T-helper 1 cell (primary cell): ENCODE measurements at regions not wholly inside any gene's neighbourhood (a gene's known extent, or its start where the extent isn't known, plus 50 kb on each side); places are given as distances from the start of the nearest gene placed in this dataset.

Source experiments
- DNase-seq, 5 donors: peaks; one replicate each; pipeline ENCODE4 v3.0.0-alpha.2; 2012 to 2020

DNA sequence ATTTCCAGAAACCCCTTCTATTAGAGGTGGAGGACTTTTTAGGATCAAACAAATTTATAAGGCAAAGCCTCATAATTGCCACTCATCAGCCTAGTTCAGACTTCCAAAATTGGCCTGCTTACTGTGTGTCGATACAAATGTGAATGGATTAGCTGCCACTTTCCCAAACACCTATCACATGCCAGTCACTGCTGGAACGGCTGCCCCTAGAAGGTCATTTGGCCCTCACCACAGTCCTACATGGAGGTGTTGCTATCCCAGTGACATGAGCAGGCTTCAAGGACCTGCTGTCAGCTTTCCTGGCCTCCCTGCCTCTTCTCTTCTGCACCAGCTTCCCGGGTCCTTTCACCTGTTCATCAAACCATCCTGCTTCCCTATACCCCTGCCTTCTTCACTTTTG, 279.2 kb upstream of the SKOR2 start:
- no peak for DNase-seq

DNA sequence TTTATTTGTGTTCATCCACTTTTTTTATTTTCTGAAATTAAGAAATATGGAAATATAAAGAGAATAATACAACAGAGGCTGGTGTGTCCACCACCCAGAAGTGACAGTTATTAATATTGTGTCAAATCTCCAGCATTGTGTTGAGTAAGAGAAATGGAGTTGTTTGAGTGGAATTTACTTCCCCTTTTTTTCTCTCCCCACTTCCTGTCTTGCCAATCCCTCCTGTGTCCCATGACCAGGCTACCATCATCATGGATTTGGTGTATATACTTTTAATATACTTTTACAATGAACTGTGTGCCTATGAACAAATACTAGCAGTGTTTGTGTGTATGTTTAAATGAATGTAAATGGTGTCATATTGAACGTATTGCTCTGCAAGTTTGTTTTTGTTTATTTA, 276.9 kb upstream of the SKOR2 start:
- DNase-seq, result no peak

DNA sequence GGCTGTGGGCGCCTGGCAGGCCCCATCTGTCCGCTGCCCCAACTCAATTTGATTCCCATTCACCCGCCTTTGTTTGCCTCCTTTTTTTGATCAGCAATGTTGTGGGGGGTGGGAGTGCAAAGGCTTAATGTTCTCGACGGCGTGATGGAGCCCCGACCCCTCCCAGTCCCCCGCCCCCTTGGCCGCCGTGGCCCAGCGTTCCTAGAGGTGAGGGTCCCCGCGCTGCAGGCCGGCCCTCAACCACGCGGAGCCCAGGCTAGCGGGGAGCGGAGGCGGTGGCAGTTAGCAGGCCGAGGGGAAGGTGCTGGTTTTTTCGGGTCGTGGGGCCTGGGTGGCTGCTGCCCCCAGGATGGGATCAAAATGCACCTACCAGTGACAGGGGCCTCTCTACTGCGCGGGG, 274.7 kb upstream of the SKOR2 start:
- no peak for DNase-seq

DNA sequence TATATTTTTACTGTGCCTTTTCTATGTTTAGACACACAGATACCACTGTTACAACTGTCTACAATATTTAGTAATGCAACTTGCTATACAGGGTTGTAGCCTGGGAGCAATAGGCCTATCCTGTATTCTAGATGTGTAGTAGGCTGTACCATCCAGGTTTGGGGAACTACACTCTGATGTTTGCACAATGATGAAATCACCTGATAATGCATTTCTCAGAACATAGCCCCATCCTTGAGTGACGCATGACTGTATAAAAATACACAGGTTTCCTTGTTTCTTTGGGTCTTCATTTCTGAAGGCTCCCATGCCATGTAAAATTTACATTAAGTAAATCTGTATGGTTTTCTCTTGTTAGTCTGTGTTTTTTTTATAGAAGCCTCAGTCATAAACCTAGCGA, 270.9 kb upstream of the SKOR2 start:
- no peak for DNase-seq

DNA sequence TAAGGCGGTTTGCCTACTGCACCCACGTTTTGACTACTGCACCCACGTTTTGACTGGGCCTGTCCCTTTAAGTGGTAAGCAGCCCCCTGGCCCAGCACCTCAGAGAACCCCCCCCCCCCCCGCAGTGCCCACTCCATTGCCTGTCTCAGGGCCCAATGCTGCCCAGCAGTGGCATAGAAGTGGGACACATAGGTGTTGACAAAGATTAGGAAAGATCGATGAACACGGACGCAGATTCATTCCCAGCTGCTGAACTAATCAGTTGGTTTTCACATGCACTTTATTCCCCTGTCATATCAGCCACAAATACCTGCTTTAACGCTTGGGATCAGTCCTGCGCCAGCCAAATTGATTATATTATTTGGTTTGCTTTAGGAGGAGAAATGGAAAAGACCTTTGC, 268.8 kb upstream of the SKOR2 start:
- DNase-seq, result no peak

DNA sequence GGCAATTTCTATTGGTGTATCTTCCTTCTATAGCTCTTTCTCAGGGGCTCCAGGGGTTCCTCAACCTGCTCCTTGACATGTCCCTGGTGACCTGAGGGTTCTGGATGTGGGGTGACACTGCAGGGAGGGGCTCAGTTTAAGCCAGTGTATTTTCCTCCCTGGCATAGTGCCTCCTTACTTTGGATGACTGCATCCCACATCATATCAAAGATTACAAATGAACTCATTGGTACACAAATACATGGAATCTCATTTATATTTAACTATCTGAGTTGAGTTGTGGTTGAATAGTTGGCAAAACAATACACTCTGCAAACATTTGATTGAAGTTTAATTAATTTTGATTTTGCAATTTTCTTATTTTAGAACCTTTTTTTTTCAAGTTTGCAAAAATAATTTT, 268.2 kb upstream of the SKOR2 start:
- DNase-seq, result no peak

DNA sequence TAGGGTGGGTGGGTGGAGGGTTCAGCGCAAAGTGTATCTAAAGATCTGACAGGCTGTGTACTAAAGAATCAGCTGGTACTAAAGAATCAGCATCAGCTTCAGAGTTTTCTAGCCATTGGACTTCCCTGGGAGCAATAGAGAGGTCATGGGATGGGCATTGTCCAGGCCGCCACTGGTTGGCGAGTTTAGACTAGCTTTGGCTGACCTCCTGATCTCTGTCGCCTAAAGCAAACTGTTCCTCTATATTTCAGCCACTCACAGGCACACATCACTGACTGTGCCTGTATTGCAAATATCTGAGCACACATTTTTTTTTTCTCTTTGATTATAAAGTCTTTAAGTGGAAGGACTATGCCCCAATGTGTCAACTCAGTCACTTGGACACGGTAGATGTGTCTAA, 267.8 kb upstream of the SKOR2 start:
- no peak for DNase-seq

DNA sequence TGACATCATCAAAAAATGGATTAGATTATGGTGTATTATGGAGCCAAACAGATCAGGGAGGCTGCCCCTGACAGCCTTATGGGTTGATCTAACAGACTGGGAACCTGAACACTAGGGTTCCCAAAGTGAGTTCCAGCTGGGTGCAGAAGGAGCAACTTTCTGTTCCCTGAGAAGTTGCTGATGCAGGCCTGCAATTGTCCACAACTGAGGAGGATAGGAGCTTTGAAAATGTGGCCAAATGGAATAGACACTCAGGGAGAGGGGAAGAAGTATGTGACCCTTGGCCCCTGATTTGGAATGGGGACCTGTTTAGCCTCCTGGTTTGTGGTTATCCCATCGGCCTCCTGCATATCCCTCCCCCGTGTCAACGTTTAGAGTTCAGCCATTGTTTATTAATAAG, 262.2 kb upstream of the SKOR2 start:
- DNase-seq, result no peak

DNA sequence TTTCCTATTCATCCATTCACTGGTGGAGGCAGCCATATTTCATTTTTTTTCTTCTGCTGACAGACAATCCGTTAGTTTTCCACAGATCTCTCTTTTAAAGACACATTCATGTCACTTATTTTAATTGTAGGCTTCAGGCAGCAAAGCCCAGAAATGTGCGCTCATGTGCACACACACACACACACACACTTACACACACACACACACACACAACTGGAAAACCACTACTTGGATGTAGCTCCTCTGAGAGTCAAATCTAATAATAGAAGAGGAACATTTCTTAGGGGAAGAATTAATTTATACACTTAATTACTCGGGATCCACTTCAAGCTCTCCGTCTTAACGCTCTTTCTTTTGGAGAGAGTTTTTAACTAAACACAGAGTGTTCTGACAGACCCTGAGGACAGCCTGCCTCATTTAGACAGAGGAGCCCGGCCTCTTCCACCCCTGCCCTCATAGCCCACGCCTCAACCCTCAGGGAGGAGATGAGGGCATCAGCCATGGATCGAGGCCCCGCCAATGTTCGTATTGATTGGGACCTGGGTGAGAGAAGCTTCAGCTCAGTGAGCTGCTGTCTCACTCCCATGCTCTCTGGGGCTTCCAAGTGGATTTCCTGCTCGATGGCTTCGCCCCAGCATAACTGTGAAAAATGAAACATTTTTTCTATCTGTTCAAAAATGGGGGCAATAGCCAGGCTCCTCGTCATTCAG, 261.4 kb upstream of the SKOR2 start:
- no peak for DNase-seq

DNA sequence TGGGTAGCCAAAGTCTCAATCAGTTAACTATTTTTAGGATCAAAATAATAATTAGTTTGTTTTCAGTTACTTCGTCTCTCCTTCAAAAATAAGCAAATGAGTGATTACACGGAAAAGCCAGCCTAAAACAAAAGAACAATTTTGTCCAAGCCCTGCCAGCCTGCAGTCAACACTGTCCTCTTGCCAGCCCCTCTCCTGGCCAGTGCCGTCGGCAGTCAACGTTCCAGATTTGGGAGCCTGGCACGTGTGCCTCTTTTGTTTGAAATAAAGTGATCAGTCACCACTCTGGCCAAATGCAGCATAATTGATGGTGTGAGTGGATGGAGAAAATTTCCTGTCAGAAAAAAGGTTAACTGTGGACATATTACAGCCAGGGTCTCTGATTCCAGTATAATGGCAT, 260.6 kb upstream of the SKOR2 start:
- no peak for DNase-seq

DNA sequence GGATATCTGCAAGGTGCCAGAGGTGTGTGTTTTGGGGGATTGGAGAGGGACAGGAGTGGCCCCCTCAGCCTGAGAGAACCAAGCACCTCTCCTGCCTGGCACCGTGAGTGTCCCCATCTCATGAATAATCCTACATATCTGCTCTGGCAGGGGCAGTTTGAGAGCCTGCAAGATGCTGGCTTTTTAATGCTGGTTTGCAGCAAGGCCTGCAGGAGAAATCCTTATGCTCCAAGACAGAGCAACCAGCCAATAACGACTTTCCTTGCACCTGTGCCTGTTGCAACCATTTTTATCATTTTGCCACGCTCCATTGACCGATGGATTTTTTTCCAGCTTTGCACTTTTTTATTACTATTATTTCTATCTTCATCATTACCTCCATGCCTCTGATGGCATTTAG, 259.4 kb upstream of the SKOR2 start:
- no peak for DNase-seq

DNA sequence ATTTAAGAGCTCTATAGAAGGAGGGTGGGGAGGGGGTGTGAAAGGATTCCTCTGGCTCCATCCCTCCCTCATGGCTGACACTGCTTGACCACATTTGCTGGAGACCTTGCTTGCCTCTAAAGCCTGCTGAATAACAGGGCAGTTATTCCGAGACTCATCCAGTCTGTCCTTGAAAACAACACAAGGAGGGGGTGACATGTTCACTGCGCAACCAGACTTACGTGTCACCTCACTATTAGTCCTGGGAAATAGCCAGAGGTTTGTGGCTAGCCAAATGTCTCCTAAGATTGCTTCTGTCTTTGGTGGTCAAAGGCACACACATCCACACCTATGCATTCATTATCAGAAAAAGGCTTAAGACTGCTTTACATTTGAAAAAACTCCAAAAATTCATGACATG, 256.2 kb upstream of the SKOR2 start:
- no peak for DNase-seq

DNA sequence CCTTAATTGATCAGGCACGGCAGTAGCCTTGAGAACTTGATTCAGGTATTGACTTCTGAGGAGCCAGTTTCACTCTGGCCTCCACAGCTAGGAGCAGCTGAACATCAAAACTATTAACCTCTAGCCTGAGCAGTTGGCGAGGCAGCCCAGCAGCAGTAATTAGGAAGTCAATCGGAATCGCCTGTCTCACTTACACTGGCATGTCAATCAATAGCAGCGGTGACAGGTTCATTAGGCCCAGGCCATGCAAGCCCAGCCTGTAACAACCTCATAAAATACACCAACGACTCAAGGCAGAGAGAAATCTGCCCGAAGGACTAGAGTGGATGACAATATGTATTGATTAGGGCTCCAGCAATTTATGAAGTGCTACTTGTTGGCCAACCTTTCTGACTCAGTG, 255.4 kb upstream of the SKOR2 start:
- no peak for DNase-seq

DNA sequence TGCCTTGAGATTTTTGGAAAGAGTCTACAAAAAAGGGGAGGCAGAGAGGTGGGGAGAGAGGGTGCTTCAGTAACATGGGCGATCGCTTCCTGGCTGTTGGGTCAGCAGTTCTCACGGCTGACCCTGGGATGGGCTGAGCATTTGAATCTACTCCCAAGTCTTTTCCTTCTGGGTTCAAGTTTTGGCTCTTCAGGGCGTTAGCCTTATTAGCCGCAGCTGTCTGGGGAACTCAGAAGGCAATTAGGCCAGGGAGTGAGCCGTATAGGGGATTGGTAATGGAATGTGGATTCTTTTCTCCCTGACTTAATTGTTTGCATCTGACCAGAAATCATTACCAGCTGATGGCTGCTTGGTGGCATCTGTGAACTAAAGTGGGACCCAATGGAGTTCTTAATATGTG, 250.5 kb upstream of the SKOR2 start:
- DNase-seq, result no peak

DNA sequence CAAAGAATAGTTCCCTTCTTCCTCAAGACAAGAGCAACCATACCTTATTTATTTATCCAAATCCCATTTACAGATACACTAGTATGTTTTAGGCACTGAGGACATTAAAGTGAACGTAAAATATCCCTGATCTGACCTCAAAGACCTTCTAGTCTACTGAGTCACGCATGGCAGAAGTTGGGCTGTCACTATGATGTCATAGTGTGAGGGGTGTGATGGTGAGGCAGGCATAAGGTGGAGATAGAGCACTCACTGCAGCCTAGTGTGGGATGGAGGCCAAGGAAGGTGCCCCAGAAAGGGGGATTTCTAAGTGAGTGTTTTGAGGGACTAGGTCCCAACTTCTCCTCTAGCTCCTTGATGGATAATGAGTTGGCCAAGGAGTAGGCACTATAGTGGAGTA, 249.5 kb upstream of the SKOR2 start:
- no peak for DNase-seq

DNA sequence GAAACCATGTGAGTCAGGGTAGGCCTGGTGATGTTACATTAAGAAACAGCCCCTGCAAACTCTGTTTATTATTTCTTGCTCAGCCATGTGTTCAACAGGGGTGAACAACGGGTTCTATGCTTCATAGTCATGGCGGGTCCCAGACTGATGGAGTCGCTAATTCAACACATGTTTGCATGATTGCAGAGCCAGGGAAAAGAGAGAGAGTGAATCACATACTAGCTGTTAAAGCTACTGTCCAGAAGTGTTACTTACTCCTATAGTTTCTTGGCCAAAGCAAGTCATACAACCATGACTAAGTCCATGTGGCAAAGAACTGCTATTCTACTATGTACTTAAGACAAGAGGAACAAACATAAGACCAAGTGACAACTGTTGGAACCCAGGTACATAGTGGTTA, 241.2 kb upstream of the SKOR2 start:
- DNase-seq, result no peak

DNA sequence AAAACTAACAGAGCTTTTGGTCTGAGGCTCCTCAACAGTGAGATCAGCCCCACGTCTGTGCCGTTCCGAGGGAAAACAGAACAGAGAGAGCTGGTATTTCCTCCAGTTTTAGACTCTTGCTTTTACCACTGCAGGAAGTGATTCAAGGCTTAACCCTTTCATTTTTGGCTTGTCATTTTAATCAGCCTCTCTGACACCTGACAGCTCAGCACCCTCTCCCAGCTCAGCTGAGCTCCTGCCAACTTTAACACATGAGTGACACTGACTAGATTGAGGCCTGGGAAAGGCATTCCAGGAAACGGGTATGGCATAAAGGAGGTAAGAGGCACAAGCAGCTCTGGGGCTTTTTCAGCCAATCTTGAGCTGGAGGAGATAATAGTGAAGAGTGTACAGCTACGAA, 239.4 kb upstream of the SKOR2 start:
- peak in 1 of 5 donors; percentile 30 for DNase-seq

DNA sequence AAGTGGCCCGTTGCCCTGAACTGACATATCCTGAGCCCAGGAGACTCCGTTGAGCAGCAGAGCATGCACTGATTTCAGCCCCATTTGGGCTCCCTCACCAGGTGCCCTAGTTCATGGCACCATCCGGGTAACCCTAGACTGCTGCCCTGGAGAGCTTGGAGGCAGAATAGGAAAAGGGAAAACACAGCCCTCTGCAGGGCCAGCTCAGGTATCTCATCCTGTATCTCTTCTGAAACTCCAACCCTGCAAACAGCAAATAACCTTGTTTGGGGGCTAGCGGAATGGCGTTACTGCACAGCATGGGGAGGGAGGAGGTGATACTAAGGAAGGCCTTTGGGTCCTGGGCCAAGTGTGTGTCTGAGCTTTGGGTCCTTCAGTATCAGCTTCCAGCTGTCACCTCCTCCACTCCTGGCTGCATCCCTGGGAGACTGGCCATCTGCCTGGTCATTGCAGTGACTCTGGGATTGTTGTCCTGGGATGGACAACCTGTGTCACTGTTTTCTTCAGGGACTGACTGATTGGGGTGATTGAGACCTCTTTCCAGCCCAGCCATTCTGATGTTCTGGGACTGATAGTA, 233.8 kb upstream of the SKOR2 start:
- no peak for DNase-seq

DNA sequence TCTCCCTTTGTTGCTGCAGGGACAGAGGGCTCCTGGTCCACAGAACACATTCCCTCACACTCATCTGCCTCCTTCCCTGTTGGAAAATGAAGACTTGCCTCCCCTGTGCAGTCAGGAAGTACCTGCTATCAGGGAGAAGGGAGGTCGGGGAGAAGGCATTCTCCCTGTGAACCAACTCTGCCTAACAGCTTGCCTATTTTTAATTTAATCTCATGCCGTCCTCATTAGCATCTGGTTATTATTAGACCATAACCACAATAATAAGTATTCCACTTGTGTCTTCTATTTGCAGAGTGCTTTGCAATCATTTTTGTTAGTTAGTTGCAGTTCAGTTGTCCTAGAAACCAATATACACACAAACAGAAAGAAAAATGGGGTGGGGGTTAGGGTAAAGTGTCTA, 232.6 kb upstream of the SKOR2 start:
- DNase-seq, result no peak

DNA sequence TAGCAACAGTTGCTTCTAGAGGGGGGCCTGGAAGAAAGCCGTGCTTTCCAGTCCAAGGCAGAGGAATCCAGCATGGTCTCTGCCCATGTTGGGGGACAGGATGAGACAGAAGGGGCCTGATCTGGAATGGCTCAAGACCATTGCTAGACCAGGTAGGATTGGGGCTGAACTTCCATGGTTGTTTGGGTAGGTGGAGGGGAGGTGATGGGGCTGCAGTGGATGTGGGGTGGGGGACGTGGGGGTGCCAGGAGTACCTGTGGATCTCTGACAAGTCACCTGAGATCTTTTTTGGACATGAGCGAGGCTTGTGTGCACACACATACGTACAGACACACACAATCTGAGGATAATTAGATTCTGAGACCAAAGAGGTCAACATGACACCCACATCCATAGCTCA, 228.7 kb upstream of the SKOR2 start:
- no peak for DNase-seq

DNA sequence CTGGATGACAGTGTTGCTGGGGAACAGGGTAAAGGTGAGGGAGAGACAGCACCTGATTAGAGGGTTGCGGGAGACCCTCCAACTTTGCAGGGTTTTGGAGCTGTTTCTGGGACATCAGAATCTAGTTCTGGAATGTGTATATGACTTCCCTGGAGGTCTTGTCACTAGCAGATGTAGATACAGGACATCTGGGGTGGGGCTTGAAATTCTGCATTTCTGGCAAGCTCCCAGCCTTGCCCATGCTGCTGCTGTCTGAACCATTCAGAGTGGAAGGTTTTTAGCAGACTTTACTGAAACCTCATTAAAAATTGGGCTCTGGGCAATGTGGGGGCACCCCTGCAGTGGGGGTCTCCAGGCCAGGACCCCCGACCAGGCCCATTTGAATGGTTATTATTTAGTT, 220.3 kb upstream of the SKOR2 start:
- no peak for DNase-seq

DNA sequence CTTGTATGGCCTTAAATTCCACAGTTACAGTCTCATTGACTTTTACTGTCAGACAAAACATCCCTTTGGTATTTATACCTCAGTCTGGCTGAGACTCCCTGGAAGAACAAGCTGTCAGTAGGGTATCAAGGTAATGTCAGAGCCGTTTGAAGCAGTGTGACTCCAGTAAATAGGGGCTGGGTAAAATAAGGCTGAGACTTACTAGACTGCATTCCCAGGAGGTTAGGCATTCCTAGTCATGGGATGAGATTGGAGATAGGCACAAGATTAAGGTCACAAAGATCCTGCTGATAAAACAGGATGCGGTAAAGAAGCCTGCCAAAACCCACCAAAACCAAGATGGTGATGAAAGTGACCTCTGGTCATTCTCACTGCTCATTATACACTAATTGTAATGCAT, 219.5 kb upstream of the SKOR2 start:
- DNase-seq, result no peak

DNA sequence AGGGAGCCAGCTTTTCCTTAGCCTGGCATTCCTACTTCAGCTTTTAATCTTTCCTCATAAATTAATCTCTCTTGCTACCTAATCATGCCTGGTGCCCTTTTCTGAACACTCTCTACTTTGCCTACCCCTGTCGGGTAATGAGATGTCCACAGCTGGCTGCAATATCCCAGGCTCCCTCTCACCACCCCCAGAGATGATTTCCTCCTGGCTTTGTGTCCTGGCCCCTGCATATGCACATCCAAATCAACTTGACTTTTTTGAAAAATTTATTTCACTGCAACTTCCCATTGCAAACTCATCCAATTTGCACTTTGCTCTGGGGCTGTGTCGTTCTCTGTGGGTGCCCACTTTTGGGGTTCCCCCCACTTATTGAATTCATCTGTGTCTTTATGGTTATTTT, 218.1 kb upstream of the SKOR2 start:
- DNase-seq, result no peak

DNA sequence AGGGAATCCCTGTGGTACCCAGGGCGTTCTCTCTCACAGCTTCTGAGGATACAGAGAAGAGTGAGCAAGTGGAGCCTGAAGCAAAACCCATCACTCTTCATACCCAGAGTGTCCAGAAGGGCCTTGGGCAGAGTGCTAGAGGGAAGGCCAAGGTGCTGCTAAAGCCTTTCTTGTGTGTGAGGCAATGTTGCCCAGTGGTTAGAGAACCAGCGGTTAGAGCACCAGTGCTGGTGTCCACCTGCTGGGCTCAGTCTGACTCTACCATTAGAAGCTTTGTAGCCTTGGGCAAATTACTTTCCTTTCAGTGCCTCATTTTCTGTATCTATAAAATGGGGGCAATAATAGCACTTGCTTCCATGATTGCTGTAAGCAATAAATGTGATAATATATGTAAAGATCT, 210.5 kb upstream of the SKOR2 start:
- DNase-seq, result no peak

DNA sequence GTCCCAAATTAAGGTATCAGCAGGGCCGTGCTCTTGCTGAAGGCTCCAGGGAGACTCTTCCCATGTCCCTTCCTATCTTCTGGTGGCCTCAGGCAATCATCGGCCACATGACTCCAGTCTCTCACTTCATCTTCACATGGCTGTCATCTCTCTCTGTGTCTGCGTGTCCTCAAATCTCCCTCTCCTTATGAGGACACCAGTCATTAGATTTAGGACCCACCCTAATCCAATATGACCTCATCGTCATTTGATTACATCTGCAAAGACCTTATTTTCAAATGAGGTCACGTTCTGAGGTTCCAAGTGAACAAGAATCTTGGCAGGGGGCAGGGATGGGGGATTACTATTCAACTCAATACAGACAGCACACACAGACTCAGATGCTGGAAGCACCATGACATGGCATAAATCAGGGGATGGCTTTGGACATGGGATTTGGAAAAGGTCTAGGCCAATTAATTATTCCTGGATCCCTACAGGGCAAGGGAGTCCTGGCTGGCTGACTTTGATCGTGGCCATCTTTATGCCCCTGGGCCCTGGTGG, 210.0 kb upstream of the SKOR2 start:
- no peak for DNase-seq
